Keratinocyte (primary cell): ENCODE measurements at regions not wholly inside any gene's neighbourhood (a gene's known extent, or its start where the extent isn't known, plus 50 kb on each side); places are given as distances from the start of the nearest gene placed in this dataset.

Source experiments
- DNase-seq: peaks from one replicate; pipeline ENCODE4 v3.0.0-alpha.2; 2011; ENCODE audit warnings: low read depth, missing footprints, low spot score
- FAIRE-seq: peaks from 2 replicates; lab custom pipeline; 2011; peaks lifted over from hg19 to GRCh38; lab: Jason Lieb, UNC
- H2AFZ ChIP-seq: 2 replicates; pipeline ENCODE4 v1.6.0; 2012; ENCODE audit warnings: low read length, control low read depth, inconsistent platforms; ENCODE audit not compliant: control insufficient read depth
- H3K27ac ChIP-seq: 2 replicates; pipeline ENCODE4 v1.5.1; 2011; ENCODE audit warnings: low read length; ENCODE audit not compliant: control insufficient read depth, insufficient read depth
- H3K27me3 ChIP-seq: 3 replicates; pipeline ENCODE4 v1.6.0; 2011; ENCODE audit warnings: low read length; ENCODE audit not compliant: control insufficient read depth, insufficient read depth; ENCODE audit errors: extremely low read depth
- H3K36me3 ChIP-seq, 2 experiments: 2 replicates in 1 of 2; 3 replicates in 1 of 2; pipeline ENCODE4 v1.5.1; 2011; ENCODE audit warnings: low read length in 2 of 2, mild to moderate bottlenecking in 1 of 2; ENCODE audit not compliant: control insufficient read depth in 2 of 2, insufficient read depth in 2 of 2; ENCODE audit errors: extremely low read depth in 1 of 2
- H3K4me1 ChIP-seq: 3 replicates; pipeline ENCODE4 v1.5.1; 2011; ENCODE audit warnings: low read length; ENCODE audit not compliant: control insufficient read depth, insufficient read depth; ENCODE audit errors: extremely low read depth
- H3K4me2 ChIP-seq: 3 replicates; pipeline ENCODE4 v1.6.0; 2011; ENCODE audit warnings: low read depth, low read length; ENCODE audit not compliant: control insufficient read depth, insufficient read depth; ENCODE audit errors: extremely low read depth
- H3K4me3 ChIP-seq, 3 experiments: fragments of 200-600 bp in 1 of 3; sonication (generic) in 1 of 3; 2 replicates in 2 of 3; 3 replicates in 1 of 3; pipeline ENCODE4 v1.5.1; 2011 to 2016; ENCODE audit warnings: low read length in 3 of 3, mild to moderate bottlenecking in 3 of 3, control low read depth in 2 of 3, inconsistent platforms in 1 of 3, low read depth in 1 of 3, mixed read lengths in 1 of 3, mixed run types in 1 of 3, moderate library complexity in 1 of 3; ENCODE audit not compliant: control insufficient read depth in 2 of 3, insufficient read depth in 2 of 3; ENCODE audit errors: extremely low read depth in 1 of 3
- H3K79me2 ChIP-seq: 2 replicates; pipeline ENCODE4 v1.6.0; 2012; ENCODE audit warnings: low read length; ENCODE audit not compliant: control insufficient read depth, insufficient read depth
- H3K9ac ChIP-seq: 3 replicates; pipeline ENCODE4 v1.6.0; 2011; ENCODE audit warnings: low read length; ENCODE audit not compliant: control insufficient read depth, insufficient read depth; ENCODE audit errors: extremely low read depth
- H3K9me1 ChIP-seq: 3 replicates; pipeline ENCODE4 v1.6.0; 2011; ENCODE audit warnings: low read length; ENCODE audit not compliant: control insufficient read depth, insufficient read depth; ENCODE audit errors: extremely low read depth
- H3K9me3 ChIP-seq: 2 replicates; pipeline ENCODE4 v1.5.1; 2012; ENCODE audit warnings: low read depth, low read length; ENCODE audit not compliant: control insufficient read depth
- H4K20me1 ChIP-seq: 3 replicates; pipeline ENCODE4 v1.6.0; 2011; ENCODE audit warnings: low read length; ENCODE audit not compliant: control insufficient read depth, insufficient read depth; ENCODE audit errors: extremely low read depth
- EZH2 ChIP-seq: IDR thresholded peaks from one replicate; pipeline ENCODE4 v1.6.1; 2012; ENCODE audit warnings: inconsistent platforms, mild to moderate bottlenecking, low read length, moderate library complexity
- dilution Hi-C: fragments of 300-500 bp; cut with MboI; formaldehyde crosslinking; loops from one replicate; pipeline ENCODE4 v1.7.0; 2020; ENCODE audit warnings: low sequenced_read_pairs; ENCODE audit not compliant: extremely low pct_ligation_motif_present
- TF ChIP-seq, protein P1 (sequence below), 3 experiments: IDR thresholded peaks in 1 of 3; conservative IDR thresholded peaks in 1 of 3; optimal IDR thresholded peaks in 1 of 3; 2 replicates in 2 of 3; 3 replicates in 1 of 3; pipeline versions ENCODE3 to v1.5.1; 2011; ENCODE audit warnings: low read length in 3 of 3, mild to moderate bottlenecking in 3 of 3, moderate library complexity in 2 of 3, control low read depth in 1 of 3, inconsistent platforms in 1 of 3; ENCODE audit not compliant: insufficient read depth in 2 of 3; ENCODE audit errors: extremely low read depth in 1 of 3

DNA sequence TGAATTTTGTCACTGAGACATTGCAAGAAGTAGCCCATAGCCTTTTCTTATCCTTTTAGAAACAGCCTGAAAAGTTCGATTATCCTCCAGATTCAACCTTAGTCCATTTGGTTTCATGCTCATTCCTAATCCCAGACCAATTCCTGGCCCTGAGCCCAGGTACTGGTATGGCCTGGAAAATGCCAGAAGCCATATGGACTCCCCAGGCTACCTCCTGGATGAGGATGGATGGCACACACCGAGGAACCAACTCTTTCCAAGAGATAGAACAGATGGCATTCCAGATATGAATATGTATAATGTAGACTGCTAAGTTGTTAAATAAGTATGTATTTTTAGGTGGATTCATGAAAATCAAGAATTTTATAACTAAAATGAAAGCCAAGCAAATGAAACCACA is 51.6 kb upstream of the SNAP25 start:
- H3K4me3 ChIP-seq: no peak overlapping the region
- no peak overlapping the region for H3K9ac ChIP-seq
- no peaks in the 10 kb centered on the region for H3K36me3 ChIP-seq
- TF ChIP-seq EZH2: no peak
- TF ChIP-seq, protein P1, sequence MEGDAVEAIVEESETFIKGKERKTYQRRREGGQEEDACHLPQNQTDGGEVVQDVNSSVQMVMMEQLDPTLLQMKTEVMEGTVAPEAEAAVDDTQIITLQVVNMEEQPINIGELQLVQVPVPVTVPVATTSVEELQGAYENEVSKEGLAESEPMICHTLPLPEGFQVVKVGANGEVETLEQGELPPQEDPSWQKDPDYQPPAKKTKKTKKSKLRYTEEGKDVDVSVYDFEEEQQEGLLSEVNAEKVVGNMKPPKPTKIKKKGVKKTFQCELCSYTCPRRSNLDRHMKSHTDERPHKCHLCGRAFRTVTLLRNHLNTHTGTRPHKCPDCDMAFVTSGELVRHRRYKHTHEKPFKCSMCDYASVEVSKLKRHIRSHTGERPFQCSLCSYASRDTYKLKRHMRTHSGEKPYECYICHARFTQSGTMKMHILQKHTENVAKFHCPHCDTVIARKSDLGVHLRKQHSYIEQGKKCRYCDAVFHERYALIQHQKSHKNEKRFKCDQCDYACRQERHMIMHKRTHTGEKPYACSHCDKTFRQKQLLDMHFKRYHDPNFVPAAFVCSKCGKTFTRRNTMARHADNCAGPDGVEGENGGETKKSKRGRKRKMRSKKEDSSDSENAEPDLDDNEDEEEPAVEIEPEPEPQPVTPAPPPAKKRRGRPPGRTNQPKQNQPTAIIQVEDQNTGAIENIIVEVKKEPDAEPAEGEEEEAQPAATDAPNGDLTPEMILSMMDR (optimal IDR thresholded peaks at IDR 0.05 in 1 of 3, IDR thresholded peaks at IDR 0.05 in 1 of 3, conservative IDR thresholded peaks at IDR 0.05 in 1 of 3; ENCODE audit: extremely low read depth in 1 of 3, insufficient read depth in 2 of 3, low read length in 3 of 3): no peak
- no peaks in the 10 kb centered on the region for H3K9me1 ChIP-seq
- dilution Hi-C loops: no loop called here
- H2AFZ ChIP-seq: no peak overlapping the region
- no peak overlapping the region for H3K4me2 ChIP-seq
- no peaks in the 10 kb centered on the region for H3K79me2 ChIP-seq
- H3K27me3 ChIP-seq: no peaks in the 10 kb centered on the region
- H3K9me3 ChIP-seq: no peaks in the 10 kb centered on the region
- H4K20me1 ChIP-seq: no peaks in the 10 kb centered on the region
- DNase-seq: no peak
- H3K4me1 ChIP-seq: no peaks in the 10 kb centered on the region
- H3K27ac ChIP-seq: no peak overlapping the region
- FAIRE-seq: no peak

DNA sequence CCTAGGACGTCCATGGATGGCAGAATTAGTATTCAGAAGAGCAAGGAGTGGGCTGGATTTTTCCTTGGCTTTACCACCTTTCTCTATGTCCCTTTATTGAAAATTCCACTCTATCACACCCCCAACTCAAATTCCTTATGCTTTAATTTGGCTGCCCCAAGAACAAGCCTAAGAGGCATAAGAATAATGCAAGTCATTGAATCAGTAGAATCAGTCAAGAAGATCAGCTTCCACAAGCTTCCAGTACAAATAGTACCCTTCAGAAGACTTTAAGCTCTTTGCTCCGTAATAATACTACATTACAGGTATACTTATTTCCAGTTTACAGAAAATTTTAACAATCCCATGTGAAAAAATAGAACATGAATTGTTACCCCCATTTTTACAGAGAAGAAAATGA is 51.0 kb upstream of the SNAP25 start:
- DNase-seq (no peak), FAIRE-seq (no peak)
- Histone ChIP-seq H3K4me2 (no peak overlapping the region), H3K4me1 (no peaks in the 10 kb centered on the region), H3K9me3 (no peaks in the 10 kb centered on the region), H3K27ac (no peak overlapping the region), H3K27me3 (peaks cover 3% of the 10 kb centered on the region), H3K79me2 (no peaks in the 10 kb centered on the region), H3K9ac (no peak overlapping the region), H2AFZ (no peak overlapping the region), H3K4me3 (no peak overlapping the region), H4K20me1 (no peaks in the 10 kb centered on the region), H3K9me1 (no peaks in the 10 kb centered on the region), H3K36me3 (no peaks in the 10 kb centered on the region)
- dilution Hi-C loops: no loop called here
- no peak for TF ChIP-seq EZH2
- TF ChIP-seq, protein P1 (optimal IDR thresholded peaks at IDR 0.05 in 1 of 3, IDR thresholded peaks at IDR 0.05 in 1 of 3, conservative IDR thresholded peaks at IDR 0.05 in 1 of 3; ENCODE audit: extremely low read depth in 1 of 3, insufficient read depth in 2 of 3, low read length in 3 of 3): no peak
